Mesendoderm (in vitro differentiated cells): ENCODE measurements at regions not wholly inside any gene's neighbourhood (a gene's known extent, or its start where the extent isn't known, plus 50 kb on each side); places are given as distances from the start of the nearest gene placed in this dataset.

Experiments used
- DNase-seq: peaks from one replicate; pipeline ENCODE4 v3.0.0; 2013
- H2AK5ac ChIP-seq: 2 replicates; pipeline ENCODE4 v1.6.1; 2013; ENCODE audit warnings: low read length, inconsistent platforms
- H2BK120ac ChIP-seq: 2 replicates; pipeline ENCODE4 v1.6.1; 2013; ENCODE audit warnings: low read depth, mild to moderate bottlenecking, low read length, moderate library complexity, mixed read lengths
- H2BK15ac ChIP-seq: replicated peaks from 2 replicates; pipeline ENCODE4 v1.6.1; 2013; ENCODE audit warnings: low read depth, mild to moderate bottlenecking, moderate library complexity
- H2BK5ac ChIP-seq: 2 replicates; pipeline ENCODE4 v1.6.1; 2013; ENCODE audit warnings: low read length, inconsistent platforms
- H3K18ac ChIP-seq: 2 replicates; pipeline ENCODE4 v1.6.1; 2013; ENCODE audit warnings: mild to moderate bottlenecking, low read length, mixed read lengths
- H3K23ac ChIP-seq: one replicate; pipeline ENCODE4 v1.6.1; 2013; ENCODE audit warnings: low read length
- H3K27ac ChIP-seq: 2 replicates; pipeline ENCODE4 v1.5.1; 2013; ENCODE audit warnings: low read depth, mild to moderate bottlenecking, inconsistent platforms, low read length, moderate library complexity
- H3K27me3 ChIP-seq: 2 replicates; pipeline ENCODE4 v1.6.1; 2013; ENCODE audit warnings: low read length, control low read depth, mild to moderate bottlenecking, inconsistent platforms; ENCODE audit not compliant: insufficient read depth, poor library complexity
- H3K36me3 ChIP-seq: 2 replicates; pipeline ENCODE4 v1.6.1; 2013; ENCODE audit warnings: low read length, inconsistent platforms; ENCODE audit not compliant: control insufficient read depth, insufficient read depth
- H3K4ac ChIP-seq: one replicate; pipeline ENCODE4 v1.6.1; 2013; ENCODE audit warnings: low read depth, mild to moderate bottlenecking, low read length, moderate library complexity
- H3K4me1 ChIP-seq: 2 replicates; pipeline ENCODE4 v1.6.1; 2013; ENCODE audit warnings: low read depth, low read length, inconsistent platforms; ENCODE audit not compliant: control insufficient read depth
- H3K4me2 ChIP-seq: 2 replicates; pipeline ENCODE4 v1.6.1; 2013; ENCODE audit warnings: low read length
- H3K4me3 ChIP-seq: 2 replicates; pipeline ENCODE4 v1.5.1; 2013; ENCODE audit warnings: mild to moderate bottlenecking, low read length
- H3K56ac ChIP-seq: one replicate; pipeline ENCODE4 v1.6.1; 2013; ENCODE audit warnings: low read length
- H3K79me1 ChIP-seq: 2 replicates; pipeline ENCODE4 v1.6.1; 2013; ENCODE audit warnings: low read length, inconsistent platforms
- H3K79me2 ChIP-seq: 2 replicates; pipeline ENCODE4 v1.6.1; 2013; ENCODE audit warnings: mild to moderate bottlenecking, low read length; ENCODE audit not compliant: control insufficient read depth, insufficient read depth
- H3K9ac ChIP-seq: 2 replicates; pipeline ENCODE4 v1.6.1; 2013; ENCODE audit warnings: low read length, inconsistent platforms
- H4K5ac ChIP-seq: one replicate; pipeline ENCODE4 v1.6.1; 2013; ENCODE audit warnings: low read length
- H4K8ac ChIP-seq: one replicate; pipeline ENCODE4 v1.6.1; 2013; ENCODE audit warnings: low read depth, mild to moderate bottlenecking, control low read depth, low read length, moderate library complexity
- WGBS: extraction: QIAGEN DNeasy Blood & Tissue Kit; methylation state at CpG from one replicate; pipeline ENCODE4 v1.1.7; 2013; ENCODE audit warnings: low lambda C conversion rate, missing lambda C conversion rate; ENCODE audit not compliant: insufficient coverage; ENCODE audit errors: extremely low coverage; 5-methylcytosine and 5-hydroxymethylcytosine counted together

DNA sequence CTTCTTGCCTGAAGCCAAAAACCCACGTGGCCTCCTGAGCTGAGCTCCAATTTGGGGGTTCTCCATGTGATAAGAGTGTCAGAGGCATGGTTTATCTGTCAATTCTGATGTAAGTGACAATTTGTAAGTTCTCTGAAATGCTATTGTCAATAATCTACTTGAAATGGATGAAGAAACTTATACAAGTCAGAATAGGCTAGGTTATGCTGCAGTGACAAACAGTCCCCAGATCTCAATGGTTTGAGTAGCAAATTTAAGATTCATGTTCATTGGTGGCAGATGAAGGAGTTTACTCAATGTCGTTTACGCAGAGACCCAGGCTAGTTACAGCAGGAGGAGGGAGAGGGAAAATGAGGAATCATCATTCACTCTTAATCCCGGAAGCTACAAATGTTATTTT lies 352.4 kb downstream of the KIF16B start:
- no CpG with 5 or more reads among the region's 4 CpGs for WGBS
- Histone ChIP-seq H2BK5ac (no peak overlapping the region), H4K8ac (no peak overlapping the region), H3K27me3 (no peaks in the 10 kb centered on the region), H3K36me3 (no peaks in the 10 kb centered on the region), H3K4me1 (no peaks in the 10 kb centered on the region), H3K79me2 (no peaks in the 10 kb centered on the region), H2AK5ac (no peak overlapping the region), H3K4me2 (no peak overlapping the region), H3K27ac (no peak overlapping the region), H4K5ac (no peak overlapping the region), H3K4ac (no peak overlapping the region), H3K79me1 (no peaks in the 10 kb centered on the region), H3K23ac (no peak overlapping the region), H3K9ac (no peak overlapping the region), H3K4me3 (no peak overlapping the region), H3K18ac (no peak overlapping the region), H2BK15ac (no peak overlapping the region), H3K56ac (no peak overlapping the region), H2BK120ac (no peak overlapping the region)
- no peak for DNase-seq

- Histone ChIP-seq H3K18ac (no peak overlapping the region), H2BK5ac (no peak overlapping the region), H2AK5ac (no peak overlapping the region), H2BK120ac (no peak overlapping the region), H3K36me3 (no peaks in the 10 kb centered on the region), H3K4ac (no peak overlapping the region), H4K8ac (no peak overlapping the region), H3K79me1 (no peaks in the 10 kb centered on the region), H4K5ac (no peak overlapping the region), H3K79me2 (no peaks in the 10 kb centered on the region), H3K27ac (no peak overlapping the region), H3K9ac (no peak overlapping the region), H3K27me3 (no peaks in the 10 kb centered on the region), H3K23ac (no peak overlapping the region), H3K4me1 (no peaks in the 10 kb centered on the region), H3K56ac (no peak overlapping the region), H3K4me3 (no peak overlapping the region), H3K4me2 (no peak overlapping the region), H2BK15ac (no peak overlapping the region)
- DNase-seq, result no peak
Observed at GRCh38 chr20:16219182-16219581, 354.1 kb downstream of the KIF16B start.

GRCh38 chr20:16216914-16217230 lies 356.4 kb downstream of the KIF16B start:
- Histone ChIP-seq H3K23ac (no peak overlapping the region), H4K8ac (no peak overlapping the region), H2BK5ac (no peak overlapping the region), H3K18ac (no peak overlapping the region), H3K4me3 (no peak overlapping the region), H3K9ac (no peak overlapping the region), H3K79me2 (no peaks in the 10 kb centered on the region), H3K56ac (no peak overlapping the region), H3K79me1 (no peaks in the 10 kb centered on the region), H2BK15ac (no peak overlapping the region), H2AK5ac (no peak overlapping the region), H3K27ac (no peak overlapping the region), H3K4ac (no peak overlapping the region), H3K27me3 (no peaks in the 10 kb centered on the region), H4K5ac (no peak overlapping the region), H3K36me3 (no peaks in the 10 kb centered on the region), H2BK120ac (no peak overlapping the region), H3K4me2 (no peak overlapping the region), H3K4me1 (no peaks in the 10 kb centered on the region)
- no peak for DNase-seq
- no CpG with 5 or more reads among the region's 6 CpGs for WGBS

GRCh38 chr20:16216227-16216913 lies 356.9 kb downstream of the KIF16B start:
- Histone ChIP-seq H3K36me3 (no peaks in the 10 kb centered on the region), H3K9ac (no peak overlapping the region), H2BK5ac (no peak overlapping the region), H3K27ac (no peak overlapping the region), H4K8ac (no peak overlapping the region), H3K79me1 (no peaks in the 10 kb centered on the region), H3K4ac (no peak overlapping the region), H3K4me2 (no peak overlapping the region), H3K79me2 (no peaks in the 10 kb centered on the region), H4K5ac (no peak overlapping the region), H3K4me3 (no peak overlapping the region), H2BK15ac (no peak overlapping the region), H3K56ac (no peak overlapping the region), H3K23ac (no peak overlapping the region), H3K4me1 (no peaks in the 10 kb centered on the region), H2AK5ac (no peak overlapping the region), H3K18ac (no peak overlapping the region), H3K27me3 (no peaks in the 10 kb centered on the region), H2BK120ac (no peak overlapping the region)
- DNase-seq, result no peak
- WGBS, result no CpG with 5 or more reads among the region's 10 CpGs

DNA sequence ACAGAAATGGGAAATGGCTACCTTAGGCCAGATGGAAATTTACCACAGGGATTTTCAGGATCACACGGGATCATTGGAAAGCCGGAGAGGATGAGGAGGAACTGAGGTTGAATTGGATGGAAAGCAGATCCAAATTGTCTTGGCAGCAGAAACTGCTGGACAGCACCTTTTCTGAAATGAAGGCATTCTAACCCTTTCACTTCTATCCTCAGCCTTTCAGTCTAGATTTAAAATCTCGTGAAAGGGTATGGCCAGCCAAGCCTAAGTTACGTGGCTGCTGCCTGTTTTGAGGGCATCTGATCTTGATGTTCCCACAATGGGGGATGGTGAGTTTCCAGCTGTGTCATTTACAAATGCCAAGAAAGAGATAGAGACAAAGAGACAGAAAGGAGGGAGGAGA lies 358.2 kb downstream of the KIF16B start:
- no peak for DNase-seq
- no CpG with 5 or more reads among the region's 4 CpGs for WGBS
- H3K36me3 ChIP-seq, result no peaks in the 10 kb centered on the region
- no peak overlapping the region for H2BK15ac ChIP-seq
- no peak overlapping the region for H3K23ac ChIP-seq
- H3K27ac ChIP-seq, result no peak overlapping the region
- H3K27me3 ChIP-seq, result no peaks in the 10 kb centered on the region
- no peak overlapping the region for H2AK5ac ChIP-seq
- H3K18ac ChIP-seq, result no peak overlapping the region
- H2BK5ac ChIP-seq, result no peak overlapping the region
- H3K4ac ChIP-seq, result no peak overlapping the region
- no peak overlapping the region for H2BK120ac ChIP-seq
- H3K9ac ChIP-seq, result no peak overlapping the region
- no peak overlapping the region for H4K8ac ChIP-seq
- no peak overlapping the region for H3K4me3 ChIP-seq
- H4K5ac ChIP-seq, result no peak overlapping the region
- H3K56ac ChIP-seq, result no peak overlapping the region
- no peaks in the 10 kb centered on the region for H3K79me2 ChIP-seq
- no peaks in the 10 kb centered on the region for H3K4me1 ChIP-seq
- H3K4me2 ChIP-seq, result no peak overlapping the region
- no peaks in the 10 kb centered on the region for H3K79me1 ChIP-seq

GRCh38 chr20:16212790-16213189 lies 360.5 kb downstream of the KIF16B start:
- Histone ChIP-seq H3K79me2 (no peaks in the 10 kb centered on the region), H2BK5ac (no peak overlapping the region), H3K4me1 (no peaks in the 10 kb centered on the region), H2AK5ac (no peak overlapping the region), H3K56ac (no peak overlapping the region), H4K8ac (no peak overlapping the region), H3K9ac (no peak overlapping the region), H3K4me2 (no peak overlapping the region), H2BK120ac (no peak overlapping the region), H3K27ac (no peak overlapping the region), H2BK15ac (no peak overlapping the region), H3K27me3 (no peaks in the 10 kb centered on the region), H3K23ac (no peak overlapping the region), H4K5ac (no peak overlapping the region), H3K4ac (no peak overlapping the region), H3K36me3 (no peaks in the 10 kb centered on the region), H3K79me1 (no peaks in the 10 kb centered on the region), H3K18ac (no peak overlapping the region), H3K4me3 (no peak overlapping the region)
- WGBS, result no CpG with 5 or more reads among the region's 6 CpGs
- DNase-seq, result no peak
